SK-N-SH (cell line): ENCODE measurements at regions not wholly inside any gene's neighbourhood (a gene's known extent, or its start where the extent isn't known, plus 50 kb on each side); places are given as distances from the start of the nearest gene placed in this dataset.

Source experiments
- CTCF ChIA-PET: fragments of 300-600, 350-600 bp; formaldehyde crosslinking; extraction: SDS; loops from one replicate; lab custom pipeline; 2021; lab: Yijun Ruan, JAX
- POLR2A ChIA-PET: fragments of 350-600 bp; sonication (Branson Sonifier 250); formaldehyde crosslinking; extraction: SDS; loops from one replicate; lab custom pipeline; 2020; ENCODE audit warnings: antibody characterized with exemption, inconsistent platforms; lab: Yijun Ruan, JAX
- DNase-seq: peaks from one replicate; pipeline ENCODE4 v3.0.0; 2012
- H2AFZ ChIP-seq: fragments of 200-600 bp; sonication (generic); 2 replicates; pipeline ENCODE4 v1.8.1; 2016; ENCODE audit warnings: antibody characterized with exemption, mild to moderate bottlenecking, low read depth
- H3F3A ChIP-seq: fragments of 200-600 bp; sonication (generic); replicated peaks from 2 replicates; pipeline ENCODE3; 2016; ENCODE audit warnings: antibody characterized with exemption, mild to moderate bottlenecking; ENCODE audit not compliant: insufficient read depth
- H3K27ac ChIP-seq, 2 experiments: fragments of 200-500 bp in 1 of 2; fragments of 200-600 bp in 1 of 2; sonication (Bioruptor generic) in 1 of 2; sonication (generic), shearing (Covaris generic) in 1 of 2; 2 replicates each; pipeline versions ENCODE4 v1.5.1 to v1.6.1; 2014 to 2016; ENCODE audit warnings: low read depth in 2 of 2, inconsistent platforms in 1 of 2, low read length in 1 of 2, mild to moderate bottlenecking in 1 of 2, mixed read lengths in 1 of 2
- H3K27me3 ChIP-seq: fragments of 200-600 bp; sonication (generic), shearing (Covaris generic); 2 replicates; pipeline ENCODE4 v1.6.1; 2016; ENCODE audit warnings: mixed run types; ENCODE audit not compliant: insufficient read depth
- H3K36me3 ChIP-seq, 2 experiments: fragments of 200-500 bp in 1 of 2; fragments of 200-600 bp in 1 of 2; sonication (Bioruptor generic) in 1 of 2; sonication (generic) in 1 of 2; replicated peaks in 1 of 2; 2 replicates each; pipeline versions ENCODE3 to v1.5.1; 2014 to 2016; ENCODE audit warnings: low read length in 1 of 2, mild to moderate bottlenecking in 1 of 2; ENCODE audit not compliant: insufficient read depth in 2 of 2, control insufficient read depth in 1 of 2
- H3K4me1 ChIP-seq, 2 experiments: fragments of 200-500 bp in 1 of 2; fragments of 200-600 bp in 1 of 2; sonication (Bioruptor generic) in 1 of 2; sonication (generic), shearing (Covaris generic) in 1 of 2; 2 replicates each; pipeline versions ENCODE4 v1.5.1 to v1.6.1; 2014 to 2016; ENCODE audit warnings: low read depth in 1 of 2, low read length in 1 of 2, mixed run types in 1 of 2; ENCODE audit not compliant: insufficient read depth in 2 of 2, control insufficient read depth in 1 of 2
- H3K4me2 ChIP-seq: fragments of 200-600 bp; sonication (generic), shearing (Covaris generic); 2 replicates; pipeline ENCODE4 v1.6.1; 2017; ENCODE audit warnings: mixed run types
- H3K4me3 ChIP-seq, 2 experiments: fragments of 200-500 bp in 1 of 2; fragments of 200-600 bp in 1 of 2; sonication (Bioruptor generic) in 1 of 2; sonication (generic), shearing (Covaris generic) in 1 of 2; 2 replicates each; pipeline versions ENCODE4 v1.5.1 to v1.8.1; 2014 to 2016; ENCODE audit warnings: low read depth in 2 of 2, inconsistent platforms in 1 of 2, low read length in 1 of 2, mild to moderate bottlenecking in 1 of 2, mixed read lengths in 1 of 2, moderate library complexity in 1 of 2
- H3K79me2 ChIP-seq: fragments of 200-600 bp; sonication (generic); 2 replicates; pipeline ENCODE4 v1.8.1; 2017; ENCODE audit warnings: mild to moderate bottlenecking; ENCODE audit not compliant: insufficient read depth
- H3K9ac ChIP-seq: fragments of 200-600 bp; sonication (generic); 2 replicates; pipeline ENCODE4 v1.6.1; 2017; ENCODE audit warnings: mixed run types
- H3K9me2 ChIP-seq: fragments of 200-600 bp; sonication (generic); 2 replicates; pipeline ENCODE4 v1.6.1; 2017; ENCODE audit warnings: mixed run types
- H3K9me3 ChIP-seq: fragments of 200-600 bp; sonication (generic); 2 replicates; pipeline ENCODE4 v1.6.1; 2017; ENCODE audit warnings: mixed run types, mild to moderate bottlenecking, moderate library complexity
- H4K20me1 ChIP-seq: fragments of 200-600 bp; sonication (generic); 2 replicates; pipeline ENCODE4 v1.6.1; 2017; ENCODE audit warnings: mild to moderate bottlenecking, mixed run types; ENCODE audit not compliant: insufficient read depth
- CHD2 ChIP-seq: fragments of 150-350 bp; IDR thresholded peaks from 2 replicates; pipeline ENCODE4 v1.6.1; 2018; ENCODE audit warnings: low read length; ENCODE audit not compliant: partially characterized antibody
- ELF1 ChIP-seq: IDR thresholded peaks from 2 replicates; pipeline ENCODE4 v1.4.0; 2012
- EP300 ChIP-seq, 2 experiments: IDR thresholded peaks; 2 replicates each; pipeline versions ENCODE4 v1.4.0 to v1.6.1; 2012; ENCODE audit warnings: borderline replicate concordance in 1 of 2, low read depth in 1 of 2, low read length in 1 of 2
- EZH2phosphoT487 ChIP-seq: fragments of 200-600 bp; sonication (generic); IDR thresholded peaks from 2 replicates; pipeline ENCODE4 v1.6.1; 2017; ENCODE audit warnings: low read depth, mixed run types, mild to moderate bottlenecking, antibody characterized with exemption, moderate library complexity, borderline replicate concordance
- FOSL2 ChIP-seq: IDR thresholded peaks from 2 replicates; pipeline ENCODE4 v1.4.0; 2012; ENCODE audit warnings: low read depth, mild to moderate bottlenecking, moderate library complexity, borderline replicate concordance
- FOXJ3 ChIP-seq: sonication (generic); formaldehyde crosslinking; IDR thresholded peaks from 2 replicates; pipeline ENCODE4 v1.5.1; 2020; ENCODE audit warnings: mild to moderate bottlenecking, missing genetic modification reagents
- GABPA ChIP-seq: IDR thresholded peaks from 2 replicates; pipeline ENCODE4 v1.4.0; 2012; ENCODE audit warnings: low read depth, mild to moderate bottlenecking
- GATA2 ChIP-seq: sonication (generic); formaldehyde crosslinking; IDR thresholded peaks from 2 replicates; pipeline ENCODE4 v1.5.0; 2020; ENCODE audit warnings: mild to moderate bottlenecking, missing genetic modification reagents
- MEF2A ChIP-seq: IDR thresholded peaks from 2 replicates; pipeline ENCODE4 v1.4.0; 2012; ENCODE audit warnings: low read depth, borderline replicate concordance
- NFIC ChIP-seq: IDR thresholded peaks from 2 replicates; pipeline ENCODE4 v1.4.0; 2012; ENCODE audit warnings: borderline replicate concordance
- NRF1 ChIP-seq: IDR thresholded peaks from 2 replicates; pipeline ENCODE4 v1.6.1; 2012; ENCODE audit warnings: low read depth, mild to moderate bottlenecking, low read length
- POLR2AphosphoS5 ChIP-seq: IDR thresholded peaks from 2 replicates; pipeline ENCODE4 v1.6.1; 2012; ENCODE audit warnings: low read depth, low read length
- RCOR1 ChIP-seq: fragments of 150-350 bp; IDR thresholded peaks from 2 replicates; pipeline ENCODE4 v1.6.1; 2017; ENCODE audit warnings: antibody characterized with exemption, low read length
- SIN3A ChIP-seq: IDR thresholded peaks from 2 replicates; pipeline ENCODE4 v1.6.1; 2012; ENCODE audit warnings: low read depth, mild to moderate bottlenecking, low read length, moderate library complexity, borderline replicate concordance
- TAF1 ChIP-seq: IDR thresholded peaks from 2 replicates; pipeline ENCODE4 v1.6.1; 2012; ENCODE audit warnings: low read depth, mild to moderate bottlenecking, low read length, moderate library complexity, borderline replicate concordance
- TCF12 ChIP-seq: IDR thresholded peaks from 2 replicates; pipeline ENCODE4 v1.4.0; 2012
- WGBS: methylation state at CpG from one replicate; pipeline ENCODE4 v1.1.6; 2017; ENCODE audit warnings: low lambda C conversion rate; 5-methylcytosine and 5-hydroxymethylcytosine counted together
- TF ChIP-seq, protein P1 (sequence below): IDR thresholded peaks from 2 replicates; pipeline ENCODE4 v1.6.1; 2012; ENCODE audit warnings: mild to moderate bottlenecking, low read depth, low read length, moderate library complexity
- TF ChIP-seq, protein P2 (sequence below): IDR thresholded peaks from 2 replicates; pipeline ENCODE4 v1.4.0; 2012; ENCODE audit warnings: low read depth, borderline replicate concordance
- TF ChIP-seq, protein P3 (sequence below): fragments of 150-350 bp; IDR thresholded peaks from 2 replicates; pipeline ENCODE4 v1.6.1; 2017; ENCODE audit warnings: antibody characterized with exemption, low read length, low read depth, borderline replicate concordance
- TF ChIP-seq, protein P4 (sequence below): IDR thresholded peaks from 2 replicates; pipeline ENCODE4 v1.4.0; 2012; ENCODE audit warnings: low read depth, borderline replicate concordance

DNA sequence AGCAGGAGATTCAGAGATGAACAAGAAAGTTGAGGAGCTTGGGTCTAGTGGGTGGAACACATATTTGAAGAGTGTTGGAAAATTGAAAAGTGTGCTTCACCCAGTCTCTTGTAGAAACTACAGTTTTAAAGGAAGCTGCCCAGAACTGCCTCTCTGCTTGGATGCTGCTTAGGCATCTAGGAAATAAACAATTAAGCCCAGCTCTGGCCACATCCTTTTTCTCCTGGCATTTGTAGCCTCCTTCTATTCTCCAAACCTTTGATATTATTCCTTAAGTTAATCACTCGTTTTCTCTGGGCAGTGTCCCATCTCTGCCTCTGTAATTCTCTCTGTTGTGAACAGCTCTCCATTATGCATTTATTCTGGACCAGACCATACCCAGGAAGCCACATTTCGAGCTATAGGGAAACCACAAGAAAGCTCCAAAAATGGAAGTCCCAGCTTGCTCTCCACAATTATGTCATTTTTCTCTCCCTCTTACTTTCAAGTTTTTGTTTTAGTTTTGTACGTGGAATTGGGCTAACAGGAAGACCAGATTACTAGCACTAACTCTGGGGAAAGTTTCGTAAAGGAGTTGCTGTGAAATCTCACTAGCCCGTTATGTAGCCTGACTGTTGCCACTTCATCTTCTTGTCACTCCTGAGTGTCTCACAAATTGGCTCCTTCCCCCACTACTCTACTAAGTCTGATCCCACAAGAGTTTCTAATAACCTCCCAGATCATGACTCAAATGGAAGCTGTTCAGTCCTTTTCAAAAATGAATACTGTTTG, 102.2 kb downstream of the NTMT2 start:
- DNase-seq: no peak
- H3F3A ChIP-seq: no peaks in the 10 kb centered on the region
- WGBS: 18% methylated on average over 5 of the region's 5 CpGs
- no peaks in the 10 kb centered on the region for H3K9me2 ChIP-seq
- no peaks in the 10 kb centered on the region for H3K36me3 ChIP-seq
- CTCF ChIA-PET: no interaction called here
- H3K9me3 ChIP-seq: no peaks in the 10 kb centered on the region
- TF ChIP-seq GATA2 (no peak), EP300 (IDR thresholded peaks at IDR 0.05; ENCODE audit: borderline replicate concordance in 1 of 2, low read depth in 1 of 2, low read length in 1 of 2) (no peak), FOSL2 (no peak), EZH2phosphoT487 (no peak), POLR2AphosphoS5 (no peak), FOXJ3 (no peak), MEF2A (no peak), TAF1 (no peak), SIN3A (no peak), RCOR1 (no peak), ELF1 (no peak), NRF1 (no peak), CHD2 (no peak), NFIC (no peak), GABPA (no peak), TCF12 (no peak)
- TF ChIP-seq, protein P1, sequence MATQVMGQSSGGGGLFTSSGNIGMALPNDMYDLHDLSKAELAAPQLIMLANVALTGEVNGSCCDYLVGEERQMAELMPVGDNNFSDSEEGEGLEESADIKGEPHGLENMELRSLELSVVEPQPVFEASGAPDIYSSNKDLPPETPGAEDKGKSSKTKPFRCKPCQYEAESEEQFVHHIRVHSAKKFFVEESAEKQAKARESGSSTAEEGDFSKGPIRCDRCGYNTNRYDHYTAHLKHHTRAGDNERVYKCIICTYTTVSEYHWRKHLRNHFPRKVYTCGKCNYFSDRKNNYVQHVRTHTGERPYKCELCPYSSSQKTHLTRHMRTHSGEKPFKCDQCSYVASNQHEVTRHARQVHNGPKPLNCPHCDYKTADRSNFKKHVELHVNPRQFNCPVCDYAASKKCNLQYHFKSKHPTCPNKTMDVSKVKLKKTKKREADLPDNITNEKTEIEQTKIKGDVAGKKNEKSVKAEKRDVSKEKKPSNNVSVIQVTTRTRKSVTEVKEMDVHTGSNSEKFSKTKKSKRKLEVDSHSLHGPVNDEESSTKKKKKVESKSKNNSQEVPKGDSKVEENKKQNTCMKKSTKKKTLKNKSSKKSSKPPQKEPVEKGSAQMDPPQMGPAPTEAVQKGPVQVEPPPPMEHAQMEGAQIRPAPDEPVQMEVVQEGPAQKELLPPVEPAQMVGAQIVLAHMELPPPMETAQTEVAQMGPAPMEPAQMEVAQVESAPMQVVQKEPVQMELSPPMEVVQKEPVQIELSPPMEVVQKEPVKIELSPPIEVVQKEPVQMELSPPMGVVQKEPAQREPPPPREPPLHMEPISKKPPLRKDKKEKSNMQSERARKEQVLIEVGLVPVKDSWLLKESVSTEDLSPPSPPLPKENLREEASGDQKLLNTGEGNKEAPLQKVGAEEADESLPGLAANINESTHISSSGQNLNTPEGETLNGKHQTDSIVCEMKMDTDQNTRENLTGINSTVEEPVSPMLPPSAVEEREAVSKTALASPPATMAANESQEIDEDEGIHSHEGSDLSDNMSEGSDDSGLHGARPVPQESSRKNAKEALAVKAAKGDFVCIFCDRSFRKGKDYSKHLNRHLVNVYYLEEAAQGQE: no peak
- TF ChIP-seq, protein P2, sequence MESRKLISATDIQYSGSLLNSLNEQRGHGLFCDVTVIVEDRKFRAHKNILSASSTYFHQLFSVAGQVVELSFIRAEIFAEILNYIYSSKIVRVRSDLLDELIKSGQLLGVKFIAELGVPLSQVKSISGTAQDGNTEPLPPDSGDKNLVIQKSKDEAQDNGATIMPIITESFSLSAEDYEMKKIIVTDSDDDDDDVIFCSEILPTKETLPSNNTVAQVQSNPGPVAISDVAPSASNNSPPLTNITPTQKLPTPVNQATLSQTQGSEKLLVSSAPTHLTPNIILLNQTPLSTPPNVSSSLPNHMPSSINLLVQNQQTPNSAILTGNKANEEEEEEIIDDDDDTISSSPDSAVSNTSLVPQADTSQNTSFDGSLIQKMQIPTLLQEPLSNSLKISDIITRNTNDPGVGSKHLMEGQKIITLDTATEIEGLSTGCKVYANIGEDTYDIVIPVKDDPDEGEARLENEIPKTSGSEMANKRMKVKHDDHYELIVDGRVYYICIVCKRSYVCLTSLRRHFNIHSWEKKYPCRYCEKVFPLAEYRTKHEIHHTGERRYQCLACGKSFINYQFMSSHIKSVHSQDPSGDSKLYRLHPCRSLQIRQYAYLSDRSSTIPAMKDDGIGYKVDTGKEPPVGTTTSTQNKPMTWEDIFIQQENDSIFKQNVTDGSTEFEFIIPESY: no peak
- TF ChIP-seq, protein P3, sequence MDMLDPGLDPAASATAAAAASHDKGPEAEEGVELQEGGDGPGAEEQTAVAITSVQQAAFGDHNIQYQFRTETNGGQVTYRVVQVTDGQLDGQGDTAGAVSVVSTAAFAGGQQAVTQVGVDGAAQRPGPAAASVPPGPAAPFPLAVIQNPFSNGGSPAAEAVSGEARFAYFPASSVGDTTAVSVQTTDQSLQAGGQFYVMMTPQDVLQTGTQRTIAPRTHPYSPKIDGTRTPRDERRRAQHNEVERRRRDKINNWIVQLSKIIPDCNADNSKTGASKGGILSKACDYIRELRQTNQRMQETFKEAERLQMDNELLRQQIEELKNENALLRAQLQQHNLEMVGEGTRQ: no peak
- TF ChIP-seq, protein P4, sequence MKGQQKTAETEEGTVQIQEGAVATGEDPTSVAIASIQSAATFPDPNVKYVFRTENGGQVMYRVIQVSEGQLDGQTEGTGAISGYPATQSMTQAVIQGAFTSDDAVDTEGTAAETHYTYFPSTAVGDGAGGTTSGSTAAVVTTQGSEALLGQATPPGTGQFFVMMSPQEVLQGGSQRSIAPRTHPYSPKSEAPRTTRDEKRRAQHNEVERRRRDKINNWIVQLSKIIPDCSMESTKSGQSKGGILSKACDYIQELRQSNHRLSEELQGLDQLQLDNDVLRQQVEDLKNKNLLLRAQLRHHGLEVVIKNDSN: no peak
- peak overlapping the region; percentile 38; the same call in 1 of the 2 replicates for H2AFZ ChIP-seq
- H3K9ac ChIP-seq: no peak overlapping the region
- H3K4me1 ChIP-seq: no peaks in the 10 kb centered on the region
- H4K20me1 ChIP-seq: no peaks in the 10 kb centered on the region
- H3K27ac ChIP-seq: no peak overlapping the region
- H3K27me3 ChIP-seq: no peaks in the 10 kb centered on the region
- no peak overlapping the region for H3K4me3 ChIP-seq
- H3K79me2 ChIP-seq: no peaks in the 10 kb centered on the region
- H3K4me2 ChIP-seq: no peak overlapping the region
- POLR2A ChIA-PET: no interaction called here
